22Rv1 (cell line): ENCODE measurements at regions not wholly inside any gene's neighbourhood (a gene's known extent, or its start where the extent isn't known, plus 50 kb on each side); places are given as distances from the start of the nearest gene placed in this dataset.

Experiments
- H3K27ac ChIP-seq: fragments of 450-650 bp; 2 replicates; pipeline ENCODE4 v1.5.1; 2017
- ZFX ChIP-seq: fragments of 450-650 bp; IDR thresholded peaks from 2 replicates; pipeline ENCODE4 v1.6.1; 2017; ENCODE audit warnings: antibody characterized with exemption, borderline replicate concordance
- TF ChIP-seq, protein P1 (sequence below): fragments of 450-650 bp; IDR thresholded peaks from 2 replicates; pipeline ENCODE4 v1.5.1; 2017; ENCODE audit warnings: mild to moderate bottlenecking

DNA sequence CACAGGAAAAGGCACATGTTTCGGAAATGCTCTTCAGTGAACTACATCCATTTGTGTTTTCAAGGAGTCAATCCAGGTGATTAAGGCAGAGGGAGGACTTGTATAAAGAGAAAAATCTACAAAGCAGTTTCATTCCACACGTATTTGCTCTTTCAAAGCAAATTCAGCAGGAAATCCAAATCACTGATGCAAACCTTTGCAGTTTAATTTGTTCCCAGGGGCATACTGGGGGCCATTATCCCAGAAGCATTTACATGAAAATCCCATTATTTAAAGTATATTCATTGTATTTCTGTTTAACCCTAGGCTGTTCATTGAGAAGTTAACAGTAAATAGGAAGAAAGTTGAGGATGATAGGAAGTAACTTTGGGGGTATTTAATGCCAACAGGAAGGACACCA, 147.9 kb downstream of the PMP22 start:
- no peak for TF ChIP-seq ZFX
- TF ChIP-seq, protein P1, sequence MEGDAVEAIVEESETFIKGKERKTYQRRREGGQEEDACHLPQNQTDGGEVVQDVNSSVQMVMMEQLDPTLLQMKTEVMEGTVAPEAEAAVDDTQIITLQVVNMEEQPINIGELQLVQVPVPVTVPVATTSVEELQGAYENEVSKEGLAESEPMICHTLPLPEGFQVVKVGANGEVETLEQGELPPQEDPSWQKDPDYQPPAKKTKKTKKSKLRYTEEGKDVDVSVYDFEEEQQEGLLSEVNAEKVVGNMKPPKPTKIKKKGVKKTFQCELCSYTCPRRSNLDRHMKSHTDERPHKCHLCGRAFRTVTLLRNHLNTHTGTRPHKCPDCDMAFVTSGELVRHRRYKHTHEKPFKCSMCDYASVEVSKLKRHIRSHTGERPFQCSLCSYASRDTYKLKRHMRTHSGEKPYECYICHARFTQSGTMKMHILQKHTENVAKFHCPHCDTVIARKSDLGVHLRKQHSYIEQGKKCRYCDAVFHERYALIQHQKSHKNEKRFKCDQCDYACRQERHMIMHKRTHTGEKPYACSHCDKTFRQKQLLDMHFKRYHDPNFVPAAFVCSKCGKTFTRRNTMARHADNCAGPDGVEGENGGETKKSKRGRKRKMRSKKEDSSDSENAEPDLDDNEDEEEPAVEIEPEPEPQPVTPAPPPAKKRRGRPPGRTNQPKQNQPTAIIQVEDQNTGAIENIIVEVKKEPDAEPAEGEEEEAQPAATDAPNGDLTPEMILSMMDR = no peak
- no peak overlapping the region for H3K27ac ChIP-seq

GRCh38 chr17:15112846-15113617, 152.1 kb downstream of the PMP22 start:
- TF ChIP-seq ZFX = no peak
- no peak overlapping the region for H3K27ac ChIP-seq

GRCh38 chr17:15109608-15110007, 155.5 kb downstream of the PMP22 start:
- H3K27ac ChIP-seq = no peak overlapping the region
- no peak for TF ChIP-seq ZFX
- TF ChIP-seq, protein P1 = no peak

- no peak overlapping the region for H3K27ac ChIP-seq
- no peak for TF ChIP-seq ZFX
- TF ChIP-seq, protein P1 = no peak
Observed at GRCh38 chr17:15108992-15109391, 156.1 kb downstream of the PMP22 start.

- TF ChIP-seq, protein P1 = no peak
- TF ChIP-seq ZFX = no peak
- no peak overlapping the region for H3K27ac ChIP-seq
Observed at GRCh38 chr17:15106540-15106939, 158.6 kb downstream of the PMP22 start.

DNA sequence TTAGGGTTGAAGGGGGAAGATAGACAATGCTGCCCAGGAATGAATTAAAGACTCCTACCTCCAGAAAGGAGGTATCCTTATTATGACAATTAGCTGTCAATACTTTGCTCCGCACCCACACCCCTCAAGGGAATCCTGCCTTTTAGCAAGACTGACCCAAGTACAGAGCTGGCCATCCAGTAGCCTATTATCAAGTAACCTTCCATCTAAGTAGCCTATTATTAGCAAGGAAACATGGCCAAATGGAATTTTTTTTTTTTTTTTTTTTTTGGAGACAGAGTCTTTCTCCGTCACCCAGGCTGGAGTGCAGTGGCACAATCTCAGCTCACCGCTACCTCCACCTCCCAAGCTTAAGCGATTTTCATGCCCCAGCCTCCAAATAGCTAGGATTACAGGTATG, 161.3 kb downstream of the PMP22 start:
- TF ChIP-seq ZFX = no peak
- TF ChIP-seq, protein P1 = no peak

DNA sequence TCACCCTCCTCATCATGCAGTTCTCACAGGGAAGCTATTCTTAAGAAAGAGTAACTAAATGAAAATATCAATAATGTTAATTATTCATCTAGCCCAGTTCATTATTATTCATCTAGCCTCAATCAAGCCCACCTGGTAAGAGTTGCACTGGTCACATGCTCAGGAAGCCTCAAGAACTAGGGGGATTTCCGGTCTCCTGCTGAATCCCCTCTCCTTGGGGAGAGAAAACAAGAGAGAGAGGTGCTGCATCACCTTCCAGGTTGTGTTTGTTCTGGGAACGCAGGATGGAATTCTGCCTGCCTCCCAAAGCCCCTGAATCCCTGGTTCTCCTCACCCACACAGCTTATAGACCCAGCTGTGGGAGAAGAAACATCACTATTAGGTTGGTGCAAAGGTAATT, 164.0 kb downstream of the PMP22 start:
- TF ChIP-seq, protein P1 = no peak
- TF ChIP-seq ZFX = no peak
- no peak overlapping the region for H3K27ac ChIP-seq

More for the DNA sequence above, 161.3 kb downstream of the PMP22 start:
- no peak overlapping the region for H3K27ac ChIP-seq

DNA sequence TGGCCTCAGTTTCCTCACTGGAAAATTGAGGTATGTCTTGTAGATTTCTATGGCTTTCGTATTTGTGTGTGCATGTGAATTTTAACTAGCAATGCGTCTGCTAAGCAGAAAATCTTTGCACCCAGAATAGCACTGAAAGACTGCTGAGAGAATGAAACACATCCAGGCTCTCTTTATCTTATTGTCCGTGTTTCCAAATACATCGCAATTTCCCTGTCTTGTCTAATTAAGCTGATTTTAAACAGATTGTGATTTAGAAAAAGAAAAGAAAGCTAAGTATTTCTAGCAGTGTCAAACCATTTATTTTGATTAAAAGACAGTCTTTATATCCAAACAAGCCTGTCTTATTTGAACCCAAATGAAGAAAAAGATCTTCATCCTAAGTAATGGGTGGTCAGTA, 168.6 kb downstream of the PMP22 start:
- TF ChIP-seq, protein P1 = no peak
- TF ChIP-seq ZFX = no peak

More for the DNA sequence above, 168.6 kb downstream of the PMP22 start:
- H3K27ac ChIP-seq = no peak overlapping the region
